ENCODE measurements at regions not wholly inside any gene's neighbourhood (a gene's known extent, or its start where the extent isn't known, plus 50 kb on each side); places are given as distances from the start of the nearest gene placed in this dataset.

GRCh38 chr17:74146196-74146595 is 57.3 kb upstream of the RPL38 start:
- TF ChIP-seq CTCF (IDR thresholded peaks at IDR 0.05) (no peak), POLR2A (IDR thresholded peaks at IDR 0.05) (no peak)

Data from prostate gland (tissue), 2 donors.